Activated CD8-positive, alpha-beta memory T cell treated with anti-CD3 and anti-CD28 coated beads, Interleukin-2, amount 10 ng/mL, durations not matched to agents 7 days and 5 days (primary cell): ENCODE measurements at regions not wholly inside any gene's neighbourhood (a gene's known extent, or its start where the extent isn't known, plus 50 kb on each side); places are given as distances from the start of the nearest gene placed in this dataset.

Source experiments
- ATAC-seq: fragments of 150-1000 bp; cut with Tn5 transposase; one replicate; pipeline ENCODE4 v1.10.0; 2021; ENCODE audit warnings: moderate library complexity
- CTCF ChIA-PET: fragments of 350-600 bp; sonication (Branson Sonifier 250); formaldehyde crosslinking; loops from one replicate; lab custom pipeline; 2021; ENCODE audit warnings: antibody characterized with exemption; lab: Charles Lee
- DNase-seq: peaks from one replicate; pipeline ENCODE4 v3.0.0-alpha.2; 2020
- H3K27ac Mint-ChIP-seq: one replicate; pipeline ENCODE4 v1.8.0; 2021; ENCODE audit warnings: mild to moderate bottlenecking, mixed read lengths
- H3K27me3 Mint-ChIP-seq: one replicate; pipeline ENCODE4 v1.8.0; 2021; ENCODE audit warnings: mixed read lengths
- H3K36me3 Mint-ChIP-seq: one replicate; pipeline ENCODE4 v1.8.0; 2021; ENCODE audit warnings: mild to moderate bottlenecking, mixed read lengths
- H3K4me1 Mint-ChIP-seq: one replicate; pipeline ENCODE4 v1.8.0; 2021; ENCODE audit warnings: mixed read lengths
- H3K4me3 Mint-ChIP-seq: one replicate; pipeline ENCODE4 v1.8.0; 2021; ENCODE audit warnings: mild to moderate bottlenecking, moderate library complexity, mixed read lengths
- H3K9me3 Mint-ChIP-seq: one replicate; pipeline ENCODE4 v1.8.0; 2022; ENCODE audit warnings: low read depth, mixed read lengths

GRCh38 chr10:36277459-36277858, 635.4 kb upstream of the FZD8 start:
- no peak overlapping the region for H3K27ac Mint-ChIP-seq
- no peaks in the 10 kb centered on the region for H3K4me1 Mint-ChIP-seq
- ATAC-seq = no peak
- peaks cover 2% of the 10 kb centered on the region for H3K36me3 Mint-ChIP-seq
- H3K4me3 Mint-ChIP-seq = no peak overlapping the region
- no peak for DNase-seq
- CTCF ChIA-PET = no interaction called here
- no peaks in the 10 kb centered on the region for H3K27me3 Mint-ChIP-seq
- peaks cover 31% of the 10 kb centered on the region for H3K9me3 Mint-ChIP-seq

DNA sequence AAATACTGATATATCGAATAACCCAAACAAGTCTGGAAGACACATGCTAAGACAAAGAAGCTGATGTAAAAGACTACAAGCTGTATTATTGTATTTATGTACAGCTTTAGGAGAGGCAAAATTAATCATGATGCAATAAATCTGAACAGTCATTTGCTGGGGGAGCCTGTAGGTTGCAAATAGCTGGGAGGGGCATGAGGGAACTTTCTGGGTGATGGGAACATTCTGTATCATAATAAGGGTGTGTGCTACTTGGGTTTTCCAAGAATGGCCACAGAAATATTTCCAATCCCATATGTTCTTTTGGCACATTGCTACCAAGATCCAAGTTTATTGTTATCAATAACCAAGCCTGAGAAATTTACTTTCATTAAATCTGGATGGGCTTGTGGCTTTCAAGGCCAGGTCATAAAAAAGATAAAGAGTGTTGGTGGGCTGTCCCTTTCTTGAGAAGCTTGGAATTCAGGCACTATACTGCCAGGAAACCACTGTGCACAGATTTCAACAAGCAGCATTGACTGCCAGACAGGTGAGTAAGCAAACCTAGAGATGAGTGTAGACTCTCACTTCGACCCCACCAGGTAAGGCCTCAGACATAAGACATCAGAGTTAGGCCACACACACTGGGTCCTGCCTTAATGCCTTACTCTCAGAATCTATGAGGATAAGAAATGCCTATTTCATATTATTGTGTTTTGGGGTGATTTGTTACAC, 629.7 kb upstream of the FZD8 start:
- Mint-ChIP-seq H3K9me3 (peaks cover 27% of the 10 kb centered on the region), H3K27me3 (no peaks in the 10 kb centered on the region), H3K4me1 (no peaks in the 10 kb centered on the region), H3K27ac (no peak overlapping the region), H3K4me3 (no peak overlapping the region), H3K36me3 (peaks cover 3% of the 10 kb centered on the region)
- DNase-seq (no peak), ATAC-seq (no peak)
- CTCF ChIA-PET = no interaction called here

- no peak for ATAC-seq
- CTCF ChIA-PET = no interaction called here
These were observed 627.1 kb upstream of the FZD8 start for GRCh38 chr10:36269222-36269621.

DNA sequence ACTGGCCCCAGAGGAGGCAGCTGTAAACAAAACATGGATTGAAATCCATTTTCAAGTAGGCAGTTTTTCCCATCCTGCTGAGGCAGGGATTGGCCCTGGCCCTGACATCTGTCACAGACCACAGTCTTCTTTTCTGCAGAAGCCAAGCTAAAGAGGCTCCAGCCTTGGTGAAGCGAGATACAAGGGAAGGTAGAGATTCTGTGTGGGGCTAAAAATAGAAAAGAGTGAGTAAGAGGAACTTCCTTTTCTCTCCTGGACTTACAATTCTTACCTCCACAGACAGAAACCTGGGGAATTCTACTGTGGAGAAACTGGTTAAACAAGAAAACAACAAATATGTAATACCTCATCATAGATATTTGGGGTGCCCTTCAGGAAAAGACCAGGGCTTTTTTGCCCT, 624.8 kb upstream of the FZD8 start:
- Mint-ChIP-seq H3K4me1 (no peaks in the 10 kb centered on the region), H3K9me3 (peaks cover 14% of the 10 kb centered on the region), H3K36me3 (peaks cover 1% of the 10 kb centered on the region), H3K27ac (no peak overlapping the region), H3K4me3 (no peak overlapping the region), H3K27me3 (no peaks in the 10 kb centered on the region)
- no peak for ATAC-seq
- CTCF ChIA-PET = no interaction called here
- no peak for DNase-seq

More at GRCh38 chr10:36269222-36269621, 627.1 kb upstream of the FZD8 start:
- DNase-seq = no peak
- Mint-ChIP-seq H3K4me3 (no peak overlapping the region), H3K27me3 (no peaks in the 10 kb centered on the region), H3K27ac (no peak overlapping the region), H3K36me3 (peaks cover 2% of the 10 kb centered on the region), H3K9me3 (peaks cover 14% of the 10 kb centered on the region), H3K4me1 (no peaks in the 10 kb centered on the region)

DNA sequence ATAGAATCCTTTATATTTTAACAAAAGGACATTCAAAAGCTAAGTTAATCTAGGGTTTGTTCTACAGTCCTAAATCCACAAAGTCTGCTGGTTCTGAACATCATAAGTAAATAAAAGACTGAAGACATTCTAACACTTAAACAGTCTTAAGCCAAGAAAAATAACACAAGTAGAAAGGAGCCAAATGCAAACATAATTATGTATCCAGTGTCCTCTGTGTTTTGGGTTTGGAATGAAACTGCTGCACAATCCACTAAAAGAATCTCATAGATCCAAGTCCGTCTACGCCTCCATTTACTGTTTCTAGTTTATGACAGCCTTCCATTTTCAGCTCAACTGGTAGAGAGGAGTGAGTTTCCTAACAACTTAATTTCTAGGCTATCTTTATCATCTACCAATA, 623.6 kb upstream of the FZD8 start:
- peaks cover 11% of the 10 kb centered on the region for H3K9me3 Mint-ChIP-seq
- H3K4me1 Mint-ChIP-seq = no peaks in the 10 kb centered on the region
- DNase-seq (no peak), ATAC-seq (no peak)
- no peaks in the 10 kb centered on the region for H3K27me3 Mint-ChIP-seq
- CTCF ChIA-PET = no interaction called here
- H3K36me3 Mint-ChIP-seq = peaks cover 1% of the 10 kb centered on the region
- H3K27ac Mint-ChIP-seq = no peak overlapping the region
- H3K4me3 Mint-ChIP-seq = no peak overlapping the region

- CTCF ChIA-PET = no interaction called here
- no peaks in the 10 kb centered on the region for H3K4me1 Mint-ChIP-seq
- no peaks in the 10 kb centered on the region for H3K27me3 Mint-ChIP-seq
- ATAC-seq = no peak
- peaks cover 15% of the 10 kb centered on the region for H3K9me3 Mint-ChIP-seq
- no peak for DNase-seq
- no peak overlapping the region for H3K27ac Mint-ChIP-seq
- H3K36me3 Mint-ChIP-seq = peaks cover 1% of the 10 kb centered on the region
- H3K4me3 Mint-ChIP-seq = no peak overlapping the region
These were observed 621.8 kb upstream of the FZD8 start for GRCh38 chr10:36263871-36264270.

DNA sequence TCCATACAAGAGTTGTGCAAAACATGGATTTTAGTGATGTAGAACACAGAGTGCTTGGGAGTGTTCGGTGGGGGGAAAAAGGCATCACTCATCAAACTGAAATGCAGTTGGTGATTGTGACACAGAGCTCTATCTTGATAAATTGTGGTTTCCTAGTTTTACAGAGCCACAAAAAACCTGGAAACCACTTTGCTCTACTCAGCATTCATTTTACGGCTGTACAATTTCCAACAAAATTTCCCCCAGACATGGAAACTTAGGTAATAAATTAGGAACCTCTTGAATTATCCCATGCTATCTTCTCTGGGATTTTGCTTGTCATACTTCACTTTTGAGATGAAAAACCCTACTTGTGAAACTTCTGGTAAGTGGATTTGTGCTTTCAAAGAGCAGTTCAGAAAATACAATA, 614.9 kb upstream of the FZD8 start:
- H3K27me3 Mint-ChIP-seq = no peaks in the 10 kb centered on the region
- no peaks in the 10 kb centered on the region for H3K4me1 Mint-ChIP-seq
- DNase-seq (no peak), ATAC-seq (no peak)
- H3K9me3 Mint-ChIP-seq = peaks cover 14% of the 10 kb centered on the region
- no peaks in the 10 kb centered on the region for H3K36me3 Mint-ChIP-seq
- H3K27ac Mint-ChIP-seq = no peak overlapping the region
- CTCF ChIA-PET = no interaction called here
- H3K4me3 Mint-ChIP-seq = no peak overlapping the region

DNA sequence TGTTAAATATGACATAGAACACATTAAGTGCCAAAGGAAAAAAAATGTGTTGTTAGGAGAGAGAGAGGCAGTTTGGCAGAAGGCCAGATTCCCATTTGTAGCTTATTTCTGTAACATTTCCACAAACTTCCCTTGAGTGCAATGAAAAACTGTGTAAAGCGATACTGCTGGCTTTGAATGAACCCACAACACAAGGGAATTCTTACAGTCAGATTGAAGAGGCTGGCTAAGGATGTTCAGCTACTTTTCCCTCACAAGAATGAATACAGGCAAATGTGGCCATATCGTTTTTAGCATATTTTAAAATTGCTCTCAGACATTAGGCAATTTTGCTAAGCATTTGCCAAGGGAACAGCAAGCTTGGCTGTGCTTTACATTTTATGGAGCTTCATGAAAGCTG, 614.1 kb upstream of the FZD8 start:
- H3K36me3 Mint-ChIP-seq = no peaks in the 10 kb centered on the region
- CTCF ChIA-PET = no interaction called here
- no peak for ATAC-seq

DNA sequence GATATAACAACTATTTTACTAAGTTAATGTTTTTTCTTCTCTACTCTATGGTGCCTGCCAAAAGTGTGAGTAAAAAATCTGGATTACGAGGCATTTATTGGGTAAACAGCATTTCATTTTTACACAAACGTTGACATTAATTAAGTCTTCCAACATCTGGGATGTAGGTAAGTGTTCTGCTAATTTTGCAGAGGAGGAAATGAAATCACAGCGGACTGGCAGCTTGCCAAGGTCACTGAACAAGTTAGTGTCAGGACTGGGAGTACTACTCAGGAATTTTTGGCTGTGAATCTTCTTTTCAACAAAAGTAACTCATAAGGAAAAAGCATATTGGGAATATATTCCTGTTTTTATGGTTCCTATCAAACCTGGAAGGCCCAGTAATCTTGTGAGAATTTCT, 612.1 kb upstream of the FZD8 start:
- Mint-ChIP-seq H3K36me3 (no peaks in the 10 kb centered on the region), H3K27ac (no peak overlapping the region), H3K4me3 (no peak overlapping the region), H3K9me3 (peaks cover 10% of the 10 kb centered on the region), H3K27me3 (no peaks in the 10 kb centered on the region), H3K4me1 (no peaks in the 10 kb centered on the region)
- CTCF ChIA-PET = no interaction called here
- DNase-seq = no peak
- no peak for ATAC-seq

More for the DNA sequence above, 614.1 kb upstream of the FZD8 start:
- no peaks in the 10 kb centered on the region for H3K27me3 Mint-ChIP-seq
- H3K27ac Mint-ChIP-seq = no peak overlapping the region
- H3K9me3 Mint-ChIP-seq = peaks cover 17% of the 10 kb centered on the region
- DNase-seq = no peak
- no peaks in the 10 kb centered on the region for H3K4me1 Mint-ChIP-seq
- no peak overlapping the region for H3K4me3 Mint-ChIP-seq

GRCh38 chr10:36253731-36254130, 611.6 kb upstream of the FZD8 start:
- no peak overlapping the region for H3K4me3 Mint-ChIP-seq
- H3K4me1 Mint-ChIP-seq = no peaks in the 10 kb centered on the region
- H3K27ac Mint-ChIP-seq = no peak overlapping the region
- ATAC-seq (no peak), DNase-seq (no peak)
- H3K36me3 Mint-ChIP-seq = no peaks in the 10 kb centered on the region
- H3K27me3 Mint-ChIP-seq = no peaks in the 10 kb centered on the region
- CTCF ChIA-PET = no interaction called here
- H3K9me3 Mint-ChIP-seq = peaks cover 10% of the 10 kb centered on the region

GRCh38 chr10:36251068-36251467, 609.0 kb upstream of the FZD8 start:
- Mint-ChIP-seq H3K4me3 (no peak overlapping the region), H3K27ac (no peak overlapping the region), H3K36me3 (no peaks in the 10 kb centered on the region), H3K4me1 (no peaks in the 10 kb centered on the region), H3K9me3 (peaks cover 10% of the 10 kb centered on the region), H3K27me3 (no peaks in the 10 kb centered on the region)
- ATAC-seq = no peak
- DNase-seq = no peak
- CTCF ChIA-PET = no interaction called here

DNA sequence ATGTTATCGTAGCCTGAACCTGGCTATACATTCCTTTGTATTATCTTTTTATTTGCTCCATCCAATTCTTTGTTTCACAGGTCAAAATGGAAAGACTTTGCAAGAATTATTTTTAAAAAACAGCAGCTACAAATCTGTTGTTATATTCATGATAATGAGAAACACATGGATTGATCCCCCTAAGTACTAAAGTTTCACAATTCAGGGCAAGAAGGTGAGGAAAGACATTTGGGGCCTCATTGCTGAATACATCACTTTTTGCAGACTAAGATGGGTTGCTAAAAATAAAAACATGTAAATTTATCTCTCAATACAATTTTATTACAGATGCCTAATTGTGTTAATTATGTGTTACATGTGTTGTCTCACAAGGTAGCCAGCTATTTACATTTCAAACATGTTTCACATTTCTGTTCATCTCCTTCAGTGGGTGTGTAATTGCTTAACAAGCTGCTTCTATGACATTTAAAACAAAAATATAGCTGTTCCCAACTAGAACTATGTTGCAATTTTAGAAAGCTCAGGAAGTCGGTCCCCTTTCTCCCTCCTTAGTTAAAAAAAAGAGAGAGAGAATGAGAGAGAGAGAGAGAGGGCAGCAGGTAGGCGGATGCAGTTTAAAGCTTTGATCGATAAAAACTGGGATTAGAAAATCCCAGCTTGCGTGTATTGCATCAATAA, 606.3 kb upstream of the FZD8 start:
- ATAC-seq = no peak
- Mint-ChIP-seq H3K9me3 (peaks cover 9% of the 10 kb centered on the region), H3K27me3 (no peaks in the 10 kb centered on the region), H3K4me1 (no peaks in the 10 kb centered on the region), H3K36me3 (no peaks in the 10 kb centered on the region), H3K27ac (no peak overlapping the region), H3K4me3 (no peak overlapping the region)
- CTCF ChIA-PET = no interaction called here
- no peak for DNase-seq

- Mint-ChIP-seq H3K27me3 (no peaks in the 10 kb centered on the region), H3K36me3 (no peaks in the 10 kb centered on the region), H3K27ac (no peak overlapping the region), H3K9me3 (peaks cover 5% of the 10 kb centered on the region), H3K4me3 (no peak overlapping the region), H3K4me1 (no peaks in the 10 kb centered on the region)
- CTCF ChIA-PET = no interaction called here
- ATAC-seq (no peak), DNase-seq (no peak)
These were observed 605.4 kb upstream of the FZD8 start for GRCh38 chr10:36247478-36247877.

DNA sequence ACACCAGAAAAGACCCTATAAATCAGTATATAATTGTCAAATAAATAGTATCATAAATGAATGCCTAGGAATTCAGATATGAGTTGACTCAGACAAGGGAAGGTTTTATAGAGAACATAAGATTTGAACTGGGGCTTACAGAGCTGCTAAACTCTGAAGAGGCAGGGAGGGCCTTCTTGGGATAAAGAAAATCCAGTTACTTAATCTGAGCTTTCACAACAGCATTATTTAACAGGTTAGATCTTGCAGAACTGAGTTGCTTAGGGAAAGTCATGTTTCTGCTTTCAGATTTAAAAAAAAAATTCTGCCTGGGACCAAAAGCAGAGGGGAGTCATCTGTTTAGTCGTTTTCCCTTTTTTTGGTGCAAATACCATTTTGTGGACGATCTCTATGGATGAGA, 594.8 kb upstream of the FZD8 start:
- H3K4me1 Mint-ChIP-seq = no peaks in the 10 kb centered on the region
- ATAC-seq = no peak

More for the DNA sequence above, 594.8 kb upstream of the FZD8 start:
- Mint-ChIP-seq H3K36me3 (no peaks in the 10 kb centered on the region), H3K9me3 (peaks cover 14% of the 10 kb centered on the region), H3K27me3 (no peaks in the 10 kb centered on the region), H3K4me3 (no peak overlapping the region), H3K27ac (no peak overlapping the region)
- DNase-seq = no peak
- CTCF ChIA-PET = no interaction called here
